ENCODE measurements at regions not wholly inside any gene's neighbourhood (a gene's known extent, or its start where the extent isn't known, plus 50 kb on each side); places are given as distances from the start of the nearest gene placed in this dataset.

DNA sequence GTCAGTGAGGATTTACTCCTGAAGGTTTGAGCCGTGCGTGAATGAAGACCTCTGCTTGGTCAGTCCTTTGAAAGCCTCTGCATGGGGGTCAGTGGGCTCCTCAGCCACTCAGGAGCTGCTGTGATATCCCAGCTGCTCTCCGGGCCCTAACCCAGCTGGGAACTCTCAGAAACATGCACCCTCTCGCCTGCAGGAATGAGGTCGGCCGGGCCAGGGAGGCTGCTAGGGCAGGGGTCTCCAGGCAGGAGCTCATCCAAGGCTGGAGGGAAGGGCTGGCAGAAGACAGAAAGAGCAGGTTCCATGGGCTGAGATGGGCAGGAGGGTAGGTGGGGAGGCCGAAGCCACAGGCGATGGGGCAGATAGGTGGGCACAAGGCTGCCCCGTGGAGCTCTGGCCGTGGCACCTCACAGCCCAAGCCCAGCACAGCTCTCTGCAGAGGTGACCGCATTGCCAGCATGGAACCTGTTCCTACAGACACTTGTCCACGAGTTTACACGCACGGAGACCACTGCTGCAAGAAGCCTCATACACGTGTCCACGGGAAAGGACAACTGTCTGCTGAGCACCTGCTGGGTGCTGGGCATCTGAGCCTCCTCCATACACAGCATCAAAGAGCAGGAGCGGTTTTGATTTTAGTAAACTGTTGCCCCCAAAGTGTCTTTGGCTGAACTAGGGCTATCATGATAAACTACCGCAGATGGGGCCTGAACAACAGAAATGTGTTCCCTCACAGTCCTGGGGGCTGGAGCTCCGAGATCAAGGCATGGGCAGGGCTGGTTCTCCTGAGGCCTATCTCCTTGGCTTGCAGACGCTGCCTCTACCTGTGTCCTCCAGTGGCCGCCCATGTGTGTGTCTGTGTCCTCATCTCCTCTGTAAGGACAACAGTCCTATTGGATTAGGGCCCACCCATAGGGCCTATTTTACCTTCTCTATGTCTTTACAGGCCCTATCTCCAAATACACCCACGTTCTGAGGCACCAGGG lies 85.2 kb upstream of the ADAMTS2 start:
- TF ChIP-seq, protein P1, sequence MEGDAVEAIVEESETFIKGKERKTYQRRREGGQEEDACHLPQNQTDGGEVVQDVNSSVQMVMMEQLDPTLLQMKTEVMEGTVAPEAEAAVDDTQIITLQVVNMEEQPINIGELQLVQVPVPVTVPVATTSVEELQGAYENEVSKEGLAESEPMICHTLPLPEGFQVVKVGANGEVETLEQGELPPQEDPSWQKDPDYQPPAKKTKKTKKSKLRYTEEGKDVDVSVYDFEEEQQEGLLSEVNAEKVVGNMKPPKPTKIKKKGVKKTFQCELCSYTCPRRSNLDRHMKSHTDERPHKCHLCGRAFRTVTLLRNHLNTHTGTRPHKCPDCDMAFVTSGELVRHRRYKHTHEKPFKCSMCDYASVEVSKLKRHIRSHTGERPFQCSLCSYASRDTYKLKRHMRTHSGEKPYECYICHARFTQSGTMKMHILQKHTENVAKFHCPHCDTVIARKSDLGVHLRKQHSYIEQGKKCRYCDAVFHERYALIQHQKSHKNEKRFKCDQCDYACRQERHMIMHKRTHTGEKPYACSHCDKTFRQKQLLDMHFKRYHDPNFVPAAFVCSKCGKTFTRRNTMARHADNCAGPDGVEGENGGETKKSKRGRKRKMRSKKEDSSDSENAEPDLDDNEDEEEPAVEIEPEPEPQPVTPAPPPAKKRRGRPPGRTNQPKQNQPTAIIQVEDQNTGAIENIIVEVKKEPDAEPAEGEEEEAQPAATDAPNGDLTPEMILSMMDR (IDR thresholded peaks at IDR 0.05) = no peak
- TF ChIP-seq POLR2A (IDR thresholded peaks at IDR 0.05) = no peak

Data from prostate gland (tissue), 2 donors.